ENCODE measurements at regions not wholly inside any gene's neighbourhood (a gene's known extent, or its start where the extent isn't known, plus 50 kb on each side); places are given as distances from the start of the nearest gene placed in this dataset.
A peak's percentile ranks its signal among the peaks of the same experiment; 100 is the strongest.

DNA sequence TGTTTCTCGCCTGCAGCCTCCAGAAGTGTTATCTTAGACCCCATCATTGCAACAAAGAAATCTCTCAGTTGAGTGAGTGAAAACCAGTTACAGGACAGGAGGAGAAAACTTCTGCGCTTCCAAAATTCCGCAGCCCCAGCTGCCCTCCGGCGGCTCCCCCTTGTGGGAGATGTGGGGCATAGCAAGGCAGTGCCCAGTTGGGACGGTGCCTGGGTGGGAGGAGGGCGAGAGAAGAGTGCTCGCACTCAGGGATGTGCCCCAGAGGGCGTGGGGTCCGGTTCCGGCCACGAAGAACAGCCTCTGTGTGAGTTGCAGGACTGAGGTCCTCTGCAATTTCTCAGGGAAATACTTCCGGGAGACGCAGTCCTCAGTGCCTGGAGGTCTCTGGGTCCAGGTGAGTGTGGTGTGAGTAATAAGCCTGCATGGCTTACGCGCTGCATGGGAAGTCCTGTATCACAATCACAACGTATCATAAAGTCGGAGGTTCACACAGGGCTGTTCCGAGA, 87.0 kb upstream of the BLID start:
- 3 to 21% (median 14%) methylated on average over 19 of the region's 19 CpGs for WGBS, 3 donors
- no peaks in the 10 kb centered on the region for H3K9me3 ChIP-seq (ENCODE audit: control insufficient read depth in 2 of 2, insufficient read depth in 1 of 2, low read depth in 1 of 2, low read length in 1 of 2)
- H3K4me1 ChIP-seq (ENCODE audit: control insufficient read depth in 3 of 3, insufficient read depth in 2 of 3, low read depth in 1 of 3, low read length in 2 of 3): peaks cover 0 to 11% (median 0%) of the 10 kb centered on the region in 3 donors
- no peak overlapping the region for H3K27ac ChIP-seq (ENCODE audit: low read depth in 1 of 3, low read length in 2 of 3)
- H3K36me3 ChIP-seq (ENCODE audit: control insufficient read depth in 3 of 3, insufficient read depth in 2 of 3, low read depth in 1 of 3, low read length in 3 of 3): no peaks in the 10 kb centered on the region
- peak overlapping the region in 1 of 3 donors; percentile 38 for H3K4me3 ChIP-seq (ENCODE audit: low read depth in 1 of 3, low read length in 3 of 3)
- DNase-seq: peak; percentile 31 to 48
- peaks cover 0 to 6% (median 0%) of the 10 kb centered on the region in 3 donors for H3K27me3 ChIP-seq (ENCODE audit: control insufficient read depth in 3 of 3, insufficient read depth in 3 of 3, low read length in 3 of 3)
- FAIRE-seq: no peak

DNA sequence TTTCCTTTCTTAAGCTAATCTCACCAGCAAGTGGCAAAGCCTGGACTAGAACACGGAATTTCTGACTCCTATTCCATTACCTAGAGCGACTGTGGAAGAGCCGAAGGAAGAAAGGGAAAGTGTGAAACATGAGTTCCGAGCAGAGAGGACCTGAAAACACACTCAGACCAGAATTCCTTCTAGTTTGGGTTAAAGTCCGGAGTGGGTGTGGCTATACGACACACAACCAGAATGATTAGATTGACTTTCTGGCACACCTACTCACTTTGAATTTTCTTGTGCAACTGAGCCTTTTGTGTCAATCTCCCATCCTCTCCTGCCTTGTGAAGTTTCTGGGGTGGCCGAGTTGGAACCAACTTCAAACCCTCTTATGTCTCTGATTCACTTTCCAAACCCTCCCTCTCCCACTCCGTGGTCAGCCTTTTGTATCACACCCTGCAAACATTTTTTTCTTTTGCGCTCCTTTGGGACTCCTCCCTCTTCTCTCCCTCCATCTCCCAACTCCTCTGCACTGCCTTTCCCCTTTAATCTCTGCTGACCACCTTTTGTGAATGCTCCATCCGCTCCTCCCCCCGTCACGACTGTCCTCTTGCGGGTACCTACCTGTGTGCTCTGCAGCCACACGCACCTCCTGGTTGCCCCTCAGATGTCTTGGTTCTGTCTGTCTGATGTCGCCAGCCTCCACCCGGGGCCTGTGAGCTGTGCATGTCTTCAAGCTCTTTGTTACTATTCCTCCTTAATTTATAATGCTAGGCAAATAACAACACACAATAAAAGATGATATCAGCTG, 86.3 kb upstream of the BLID start:
- peak; percentile 69 to 86 for DNase-seq
- WGBS, 3 donors: 13 to 38% (median 27%) methylated on average over 16 of the region's 16 CpGs
- peaks cover 0 to 11% (median 0%) of the 10 kb centered on the region in 3 donors for H3K4me1 ChIP-seq (ENCODE audit: control insufficient read depth in 3 of 3, insufficient read depth in 2 of 3, low read depth in 1 of 3, low read length in 2 of 3)
- no peaks in the 10 kb centered on the region for H3K36me3 ChIP-seq (ENCODE audit: control insufficient read depth in 3 of 3, insufficient read depth in 2 of 3, low read depth in 1 of 3, low read length in 3 of 3)
- no peak overlapping the region for H3K27ac ChIP-seq (ENCODE audit: low read depth in 1 of 3, low read length in 2 of 3)
- FAIRE-seq: no peak
- no peaks in the 10 kb centered on the region for H3K9me3 ChIP-seq (ENCODE audit: control insufficient read depth in 2 of 2, insufficient read depth in 1 of 2, low read depth in 1 of 2, low read length in 1 of 2)
- peak overlapping the region in 1 of 3 donors; percentile 38 for H3K4me3 ChIP-seq (ENCODE audit: low read depth in 1 of 3, low read length in 3 of 3)
- peaks cover 0 to 6% (median 0%) of the 10 kb centered on the region in 3 donors for H3K27me3 ChIP-seq (ENCODE audit: control insufficient read depth in 3 of 3, insufficient read depth in 3 of 3, low read length in 3 of 3)

DNA sequence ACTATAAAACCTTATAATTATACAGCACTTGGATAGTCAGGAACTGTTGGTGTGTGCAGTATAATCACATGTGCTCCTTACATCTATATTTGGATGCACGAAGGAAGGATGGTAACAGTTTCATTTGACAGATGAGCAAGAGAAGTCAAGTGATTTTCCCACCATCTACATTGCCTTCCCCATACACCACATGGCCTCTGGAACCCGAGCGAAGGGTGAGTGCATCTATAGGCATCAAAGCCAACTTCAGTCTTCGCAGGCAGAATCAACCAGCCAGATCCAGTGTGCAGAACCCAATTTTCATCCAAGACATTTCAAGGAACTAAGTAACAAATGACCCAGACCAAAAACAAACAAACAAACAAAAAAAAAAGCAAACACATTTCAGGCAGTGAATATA, 85.1 kb upstream of the BLID start:
- Histone ChIP-seq H3K4me3 (ENCODE audit: low read depth in 1 of 3, low read length in 3 of 3) (no peak overlapping the region), H3K9me3 (ENCODE audit: control insufficient read depth in 2 of 2, insufficient read depth in 1 of 2, low read depth in 1 of 2, low read length in 1 of 2) (no peaks in the 10 kb centered on the region), H3K27ac (ENCODE audit: low read depth in 1 of 3, low read length in 2 of 3) (no peak overlapping the region), H3K4me1 (ENCODE audit: control insufficient read depth in 3 of 3, insufficient read depth in 2 of 3, low read depth in 1 of 3, low read length in 2 of 3) (peaks cover 0 to 11% (median 0%) of the 10 kb centered on the region in 3 donors), H3K27me3 (ENCODE audit: control insufficient read depth in 3 of 3, insufficient read depth in 3 of 3, low read length in 3 of 3) (peaks cover 0 to 6% (median 0%) of the 10 kb centered on the region in 3 donors), H3K36me3 (ENCODE audit: control insufficient read depth in 3 of 3, insufficient read depth in 2 of 3, low read depth in 1 of 3, low read length in 3 of 3) (no peaks in the 10 kb centered on the region)
- 89 to 91% (median 90%) methylated on average over 4 of the region's 4 CpGs for WGBS, 3 donors
- FAIRE-seq: no peak
- DNase-seq: no peak

DNA sequence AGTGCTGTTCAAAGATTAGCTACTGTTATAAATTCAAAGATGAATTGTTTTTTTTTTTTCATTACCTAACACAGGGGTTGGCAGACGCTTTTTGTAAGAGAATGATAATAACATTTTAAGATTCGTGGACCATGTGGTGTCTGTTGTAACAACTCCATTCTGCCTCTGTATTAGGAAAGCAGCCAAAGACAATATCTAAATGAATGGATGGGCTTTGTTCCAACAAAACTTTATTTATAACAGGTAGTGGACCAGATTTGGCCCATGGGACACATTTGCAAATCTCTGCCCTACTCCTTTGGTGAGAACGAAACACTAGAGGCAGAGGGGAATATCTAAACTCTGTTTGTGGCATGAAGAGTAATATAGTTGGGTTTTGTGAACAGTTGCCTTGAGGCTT, 83.6 kb upstream of the BLID start:
- peaks cover 0 to 11% (median 0%) of the 10 kb centered on the region in 3 donors for H3K4me1 ChIP-seq (ENCODE audit: control insufficient read depth in 3 of 3, insufficient read depth in 2 of 3, low read depth in 1 of 3, low read length in 2 of 3)
- H3K27me3 ChIP-seq (ENCODE audit: control insufficient read depth in 3 of 3, insufficient read depth in 3 of 3, low read length in 3 of 3): peaks cover 0 to 4% (median 0%) of the 10 kb centered on the region in 3 donors
- no peak overlapping the region for H3K4me3 ChIP-seq (ENCODE audit: low read depth in 1 of 3, low read length in 3 of 3)
- no peaks in the 10 kb centered on the region for H3K9me3 ChIP-seq (ENCODE audit: control insufficient read depth in 2 of 2, insufficient read depth in 1 of 2, low read depth in 1 of 2, low read length in 1 of 2)
- H3K27ac ChIP-seq (ENCODE audit: low read depth in 1 of 3, low read length in 2 of 3): no peak overlapping the region
- DNase-seq: no peak
- WGBS, 3 donors: 63 to 71% (median 67%) methylated on average over 3 of the region's 3 CpGs
- FAIRE-seq: no peak
- H3K36me3 ChIP-seq (ENCODE audit: control insufficient read depth in 3 of 3, insufficient read depth in 2 of 3, low read depth in 1 of 3, low read length in 3 of 3): no peaks in the 10 kb centered on the region

DNA sequence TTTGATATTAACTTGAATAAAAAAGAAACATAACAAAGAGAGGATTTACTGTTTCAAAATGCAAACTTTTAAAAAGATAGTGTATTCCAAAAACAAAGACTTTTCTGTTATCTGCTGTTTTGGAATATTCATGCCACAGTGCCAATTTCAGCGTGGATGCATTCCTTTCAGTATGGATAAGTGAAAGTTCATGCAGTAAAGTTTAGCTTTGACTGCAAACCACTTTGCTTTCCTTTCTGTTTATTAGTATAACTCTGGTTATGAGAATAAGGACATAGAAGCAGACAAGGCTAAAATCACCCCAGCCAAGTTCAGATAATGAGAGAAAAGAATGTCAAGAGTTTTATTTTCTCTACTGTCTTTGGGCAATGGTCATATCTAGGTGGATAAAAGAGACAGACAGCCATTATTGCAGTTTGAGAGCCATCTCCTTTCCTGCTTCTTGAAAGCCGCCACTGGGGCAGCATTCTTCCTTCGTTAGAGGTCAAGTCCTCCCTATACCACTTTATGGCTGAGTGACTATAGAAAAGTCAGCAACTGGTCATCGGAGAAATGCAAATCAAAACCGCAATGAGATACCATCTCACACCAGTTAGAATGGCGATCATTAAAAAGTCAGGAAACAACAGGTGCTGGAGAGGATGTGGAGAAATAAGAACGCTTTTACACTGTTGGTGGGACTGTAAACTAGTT, 82.4 kb upstream of the BLID start:
- no peak for DNase-seq

DNA sequence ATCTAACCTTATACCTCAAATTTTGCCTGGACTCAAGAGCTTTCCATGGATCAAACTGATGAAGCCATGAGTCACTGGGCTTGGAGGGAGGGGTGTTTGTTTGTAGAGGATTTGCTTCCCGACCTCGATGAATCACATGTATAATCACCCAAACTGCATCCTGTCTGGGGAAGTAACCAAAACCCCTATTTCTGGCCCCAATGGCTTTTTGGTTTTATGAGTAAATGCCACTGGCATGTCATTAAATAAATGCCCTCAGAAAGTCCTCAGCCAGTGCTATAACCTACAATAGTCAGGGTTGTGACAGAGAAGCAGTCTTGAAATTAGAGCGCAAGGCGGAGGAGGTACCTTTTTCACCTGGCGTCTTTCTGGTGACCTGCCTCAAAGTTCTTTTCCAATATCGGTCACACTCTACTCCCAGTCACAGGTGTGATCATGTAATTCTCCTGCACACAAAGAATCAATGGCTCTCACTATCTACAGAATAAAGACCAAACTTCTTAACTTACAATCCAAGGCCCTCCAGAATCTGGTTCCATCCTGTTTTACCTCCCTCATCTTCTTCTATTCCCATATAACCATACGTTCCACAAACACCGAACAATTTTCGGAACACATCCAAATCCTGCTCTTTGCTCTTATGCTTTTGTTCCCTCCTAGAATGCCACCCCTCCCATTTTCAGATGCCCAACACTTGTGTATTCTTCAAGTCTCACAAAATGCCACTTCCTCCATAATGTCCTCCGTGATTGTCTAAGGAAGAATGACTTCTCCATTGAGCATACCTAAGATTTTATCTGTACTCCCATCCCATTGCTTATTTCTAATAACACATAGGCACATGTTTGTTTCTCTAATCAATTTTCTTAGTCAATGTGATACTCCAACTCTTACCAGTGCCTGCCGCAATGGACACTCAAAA, 81.3 kb upstream of the BLID start:
- Histone ChIP-seq H3K27ac (ENCODE audit: low read depth in 1 of 3, low read length in 2 of 3) (no peak overlapping the region), H3K9me3 (ENCODE audit: control insufficient read depth in 2 of 2, insufficient read depth in 1 of 2, low read depth in 1 of 2, low read length in 1 of 2) (no peaks in the 10 kb centered on the region), H3K4me1 (ENCODE audit: control insufficient read depth in 3 of 3, insufficient read depth in 2 of 3, low read depth in 1 of 3, low read length in 2 of 3) (peaks cover 0 to 1% (median 0%) of the 10 kb centered on the region in 3 donors), H3K4me3 (ENCODE audit: low read depth in 1 of 3, low read length in 3 of 3) (no peak overlapping the region), H3K27me3 (ENCODE audit: control insufficient read depth in 3 of 3, insufficient read depth in 3 of 3, low read length in 3 of 3) (peaks cover 0 to 3% (median 0%) of the 10 kb centered on the region in 3 donors), H3K36me3 (ENCODE audit: control insufficient read depth in 3 of 3, insufficient read depth in 2 of 3, low read depth in 1 of 3, low read length in 3 of 3) (no peaks in the 10 kb centered on the region)
- DNase-seq (no peak), FAIRE-seq (no peak)
- WGBS, 3 donors: 78 to 79% (median 79%) methylated on average over 11 of the region's 11 CpGs

More for the DNA sequence above, 82.4 kb upstream of the BLID start:
- no peak for FAIRE-seq
- H3K4me1 ChIP-seq (ENCODE audit: control insufficient read depth in 3 of 3, insufficient read depth in 2 of 3, low read depth in 1 of 3, low read length in 2 of 3): peaks cover 0 to 11% (median 0%) of the 10 kb centered on the region in 3 donors
- H3K36me3 ChIP-seq (ENCODE audit: control insufficient read depth in 3 of 3, insufficient read depth in 2 of 3, low read depth in 1 of 3, low read length in 3 of 3): no peaks in the 10 kb centered on the region
- H3K4me3 ChIP-seq (ENCODE audit: low read depth in 1 of 3, low read length in 3 of 3): no peak overlapping the region
- 83 to 88% (median 86%) methylated on average over 7 of the region's 7 CpGs for WGBS, 3 donors
- H3K27ac ChIP-seq (ENCODE audit: low read depth in 1 of 3, low read length in 2 of 3): no peak overlapping the region
- no peaks in the 10 kb centered on the region for H3K9me3 ChIP-seq (ENCODE audit: control insufficient read depth in 2 of 2, insufficient read depth in 1 of 2, low read depth in 1 of 2, low read length in 1 of 2)
- H3K27me3 ChIP-seq (ENCODE audit: control insufficient read depth in 3 of 3, insufficient read depth in 3 of 3, low read length in 3 of 3): peaks cover 0 to 2% (median 0%) of the 10 kb centered on the region in 3 donors

DNA sequence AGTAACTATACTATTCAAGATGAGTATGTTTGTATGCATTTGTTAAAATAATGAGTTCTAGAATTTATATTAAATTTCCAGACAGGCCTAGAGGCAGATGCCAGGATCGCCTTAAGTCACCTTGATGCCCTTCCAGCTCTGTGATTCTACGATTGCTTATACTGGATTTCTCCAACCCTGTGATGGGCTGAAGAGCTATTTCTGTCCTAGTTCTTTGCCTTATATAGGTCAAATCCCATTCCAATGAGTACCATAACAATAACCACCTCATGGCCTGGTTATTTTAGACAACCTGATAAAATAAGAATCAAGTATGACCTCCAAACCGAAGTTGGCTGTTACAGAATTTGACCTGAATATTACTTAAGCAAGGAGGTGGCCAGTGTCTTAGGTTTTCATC, 79.8 kb upstream of the BLID start:
- Histone ChIP-seq H3K36me3 (ENCODE audit: control insufficient read depth in 3 of 3, insufficient read depth in 2 of 3, low read depth in 1 of 3, low read length in 3 of 3) (no peaks in the 10 kb centered on the region), H3K4me1 (ENCODE audit: control insufficient read depth in 3 of 3, insufficient read depth in 2 of 3, low read depth in 1 of 3, low read length in 2 of 3) (no peaks in the 10 kb centered on the region), H3K27me3 (ENCODE audit: control insufficient read depth in 3 of 3, insufficient read depth in 3 of 3, low read length in 3 of 3) (peaks cover 0 to 3% (median 0%) of the 10 kb centered on the region in 3 donors), H3K9me3 (ENCODE audit: control insufficient read depth in 2 of 2, insufficient read depth in 1 of 2, low read depth in 1 of 2, low read length in 1 of 2) (no peaks in the 10 kb centered on the region), H3K27ac (ENCODE audit: low read depth in 1 of 3, low read length in 2 of 3) (no peak overlapping the region), H3K4me3 (ENCODE audit: low read depth in 1 of 3, low read length in 3 of 3) (no peak overlapping the region)
- no peak for FAIRE-seq
- DNase-seq: no peak
- WGBS, 3 donors: 88 to 92% (median 91%) methylated on average over 3 of the region's 3 CpGs

Measured in small intestine (tissue), 7 donors.